Mammary epithelial cell (primary cell): ENCODE measurements at regions not wholly inside any gene's neighbourhood (a gene's known extent, or its start where the extent isn't known, plus 50 kb on each side); places are given as distances from the start of the nearest gene placed in this dataset.

Experiments
- CTCF ChIP-seq, 2 donors: IDR thresholded peaks in 1 of 2; conservative IDR thresholded peaks in 1 of 2; 2 replicates each; pipeline ENCODE4 v1.5.1; 2011 to 2012; ENCODE audit warnings: inconsistent platforms in 2 of 2, low read length in 2 of 2, mild to moderate bottlenecking in 2 of 2, control low read depth in 1 of 2, low read depth in 1 of 2; ENCODE audit not compliant: insufficient read depth in 1 of 2; ENCODE audit errors: extremely low read depth in 1 of 2
- EZH2 ChIP-seq: IDR thresholded peaks from 2 replicates; pipeline ENCODE4 v1.6.1; 2012; ENCODE audit warnings: low read length, inconsistent platforms, borderline replicate concordance

GRCh38 chr3:42019953-42020260, 58.0 kb upstream of the ULK4 start:
- TF ChIP-seq CTCF (conservative IDR thresholded peaks at IDR 0.05 in 1 of 2, IDR thresholded peaks at IDR 0.05 in 1 of 2; ENCODE audit: extremely low read depth in 1 of 2, insufficient read depth in 1 of 2, low read depth in 1 of 2, low read length in 2 of 2) (no peak), EZH2 (no peak)
